D721Med (cell line): ENCODE measurements at regions not wholly inside any gene's neighbourhood (a gene's known extent, or its start where the extent isn't known, plus 50 kb on each side); places are given as distances from the start of the nearest gene placed in this dataset.
"Not testable (repeated sequence)": the region's sequence is repeated elsewhere in the genome, so short reads cannot be mapped to it uniquely, and the experiment has no call there.

Experiments
- DNase-seq: peaks from one replicate; pipeline ENCODE4 v3.0.0; 2011; ENCODE audit warnings: low spot score; ENCODE audit not compliant: insufficient read length
- FAIRE-seq: peaks from 2 replicates; lab custom pipeline; 2011; peaks lifted over from hg19 to GRCh38; lab: Jason Lieb, UNC
- TF ChIP-seq, protein P1 (sequence below): IDR thresholded peaks from 2 replicates; pipeline ENCODE4 v1.5.1; 2012; ENCODE audit warnings: mild to moderate bottlenecking, control low read depth; ENCODE audit not compliant: insufficient read depth; ENCODE audit errors: missing control alignments

DNA sequence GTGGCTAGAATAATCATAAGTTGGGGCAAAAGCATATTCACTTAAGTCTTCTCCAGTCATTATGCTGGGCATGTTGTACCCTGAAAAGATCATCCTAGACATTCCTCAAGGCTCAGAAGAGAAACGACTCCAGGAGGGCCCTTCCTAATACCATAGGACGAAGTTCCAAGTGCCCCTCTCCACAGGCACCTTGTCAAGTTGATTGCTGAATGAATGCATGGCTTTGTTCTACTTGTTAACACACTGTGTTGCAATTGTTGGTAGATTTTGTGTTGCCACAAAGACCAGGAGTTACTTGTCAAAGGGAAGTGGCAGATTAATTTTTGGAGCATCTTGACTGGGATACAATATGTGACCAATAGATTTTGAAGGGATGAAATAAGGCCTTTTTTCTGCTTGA lies 194.3 kb upstream of the SMLR1 start:
- FAIRE-seq (no peak), DNase-seq (no peak)
- TF ChIP-seq, protein P1, sequence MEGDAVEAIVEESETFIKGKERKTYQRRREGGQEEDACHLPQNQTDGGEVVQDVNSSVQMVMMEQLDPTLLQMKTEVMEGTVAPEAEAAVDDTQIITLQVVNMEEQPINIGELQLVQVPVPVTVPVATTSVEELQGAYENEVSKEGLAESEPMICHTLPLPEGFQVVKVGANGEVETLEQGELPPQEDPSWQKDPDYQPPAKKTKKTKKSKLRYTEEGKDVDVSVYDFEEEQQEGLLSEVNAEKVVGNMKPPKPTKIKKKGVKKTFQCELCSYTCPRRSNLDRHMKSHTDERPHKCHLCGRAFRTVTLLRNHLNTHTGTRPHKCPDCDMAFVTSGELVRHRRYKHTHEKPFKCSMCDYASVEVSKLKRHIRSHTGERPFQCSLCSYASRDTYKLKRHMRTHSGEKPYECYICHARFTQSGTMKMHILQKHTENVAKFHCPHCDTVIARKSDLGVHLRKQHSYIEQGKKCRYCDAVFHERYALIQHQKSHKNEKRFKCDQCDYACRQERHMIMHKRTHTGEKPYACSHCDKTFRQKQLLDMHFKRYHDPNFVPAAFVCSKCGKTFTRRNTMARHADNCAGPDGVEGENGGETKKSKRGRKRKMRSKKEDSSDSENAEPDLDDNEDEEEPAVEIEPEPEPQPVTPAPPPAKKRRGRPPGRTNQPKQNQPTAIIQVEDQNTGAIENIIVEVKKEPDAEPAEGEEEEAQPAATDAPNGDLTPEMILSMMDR, result no peak

DNA sequence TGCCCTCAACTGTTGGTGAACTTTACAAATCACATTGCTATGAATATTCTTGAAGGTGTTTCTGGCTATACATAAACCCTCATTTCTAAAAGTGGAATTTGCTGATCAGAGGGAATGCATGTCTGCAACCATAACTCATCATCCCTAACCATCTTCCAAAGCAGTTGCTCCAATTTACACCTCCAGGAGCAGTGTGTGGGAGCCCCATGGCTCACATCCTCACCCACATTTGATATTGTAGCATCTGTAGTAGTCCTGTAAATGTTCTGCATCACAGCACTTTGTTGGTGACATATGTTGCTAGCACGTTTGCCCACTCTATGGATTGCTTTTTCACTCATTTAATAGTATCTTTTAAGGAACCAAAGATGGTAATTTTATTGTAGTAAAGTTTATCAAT lies 183.8 kb upstream of the SMLR1 start:
- no peak for FAIRE-seq
- TF ChIP-seq, protein P1, result no peak
- no peak for DNase-seq

DNA sequence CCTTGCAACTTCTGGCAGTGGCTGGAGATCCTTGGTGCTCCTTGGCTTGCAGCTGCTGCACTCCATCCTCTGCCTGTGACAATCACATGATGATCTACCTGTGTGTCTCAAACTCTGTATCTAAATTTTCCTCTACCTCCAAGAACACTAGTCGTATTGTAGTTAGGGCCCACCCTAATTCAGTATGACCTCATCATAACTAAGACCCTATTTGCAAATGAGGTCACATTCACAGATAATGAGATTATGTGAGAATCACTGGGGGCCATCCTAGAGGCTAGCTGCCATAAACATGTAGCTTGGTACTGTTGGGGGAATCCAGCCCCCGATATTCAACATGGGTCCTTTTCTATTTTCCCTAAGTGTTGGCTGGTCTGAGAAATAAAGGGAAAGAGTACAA lies 183.0 kb upstream of the SMLR1 start:
- TF ChIP-seq, protein P1, result no peak
- FAIRE-seq (no peak), DNase-seq (no peak)

DNA sequence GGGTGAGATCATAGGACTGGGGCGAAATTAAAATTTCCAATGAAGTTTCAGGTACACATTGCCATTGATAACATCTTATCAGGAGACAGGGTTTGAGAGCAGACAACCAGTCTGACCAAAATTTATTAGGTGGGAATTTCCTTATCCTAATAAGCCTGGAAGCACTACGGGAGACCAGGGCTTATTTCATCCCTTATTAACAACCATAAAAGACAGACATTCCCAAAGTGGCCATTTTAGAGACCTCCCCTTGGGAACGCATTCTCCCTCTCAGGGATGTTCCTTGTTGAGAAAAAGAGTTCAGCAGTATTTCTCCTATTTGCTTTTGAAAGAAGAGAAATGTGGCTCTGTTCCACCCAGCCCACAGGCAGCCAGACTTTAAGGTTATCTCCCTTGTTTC lies 182.4 kb upstream of the SMLR1 start:
- DNase-seq, FAIRE-seq: not testable (repeated sequence)

DNA sequence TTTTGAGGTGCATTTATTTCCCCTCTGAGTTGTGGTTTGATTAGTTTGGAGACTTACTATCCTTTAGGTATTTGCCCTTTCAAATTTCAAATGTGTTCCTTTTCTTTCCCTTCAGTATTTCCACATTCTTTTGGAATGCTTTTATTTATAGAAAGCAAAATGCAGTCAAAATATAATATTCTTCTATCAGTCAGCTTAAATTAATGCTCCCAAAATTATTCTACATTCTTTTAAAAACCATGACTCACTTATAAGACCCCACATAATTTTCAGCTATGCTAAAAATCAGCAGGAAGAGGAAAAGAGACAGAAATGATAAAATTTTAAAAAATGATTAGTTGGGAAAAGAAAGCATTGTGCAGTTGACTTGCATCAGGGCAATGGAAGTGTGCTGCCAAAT lies 180.0 kb upstream of the SMLR1 start:
- DNase-seq (no peak), FAIRE-seq (no peak)
- TF ChIP-seq, protein P1, result no peak

DNA sequence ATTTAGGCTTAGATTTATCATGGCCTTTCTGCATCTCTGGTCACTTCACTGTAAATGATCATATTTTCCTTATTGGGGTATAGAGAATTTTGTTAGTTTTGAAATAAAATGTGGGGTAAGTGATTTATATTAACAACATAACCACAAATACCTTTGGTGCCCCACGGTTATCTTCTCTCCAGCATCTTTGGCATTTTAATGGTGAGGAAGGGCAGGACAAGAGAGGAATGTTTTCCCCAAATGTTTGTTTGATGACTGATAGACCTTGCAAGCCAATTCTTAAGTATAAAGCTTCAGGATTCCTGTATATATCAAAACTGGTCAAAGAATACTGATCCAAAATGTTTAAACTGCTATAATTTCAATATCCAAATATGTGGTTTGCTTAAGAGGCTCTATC lies 171.6 kb upstream of the SMLR1 start:
- DNase-seq, result no peak
- TF ChIP-seq, protein P1, result no peak
- no peak for FAIRE-seq

DNA sequence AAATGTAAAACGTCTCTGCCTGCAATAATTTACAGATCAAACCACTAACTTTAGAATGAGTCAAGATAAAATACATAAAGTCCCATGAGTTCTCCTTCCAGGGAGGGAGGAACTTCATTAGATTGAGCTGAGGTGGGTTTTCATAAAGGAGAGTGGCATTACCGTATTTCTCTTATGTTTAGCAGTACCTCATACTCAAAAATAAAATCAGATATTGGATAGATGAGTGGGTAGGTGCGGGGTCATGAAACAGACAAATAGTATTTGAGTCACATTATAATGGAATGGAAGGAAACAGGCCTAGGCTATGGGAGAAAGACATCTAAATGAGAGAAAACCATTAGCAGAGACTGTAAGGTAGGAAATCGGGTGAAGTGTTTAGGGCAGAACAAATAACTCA lies 166.1 kb upstream of the SMLR1 start:
- no peak for DNase-seq
- TF ChIP-seq, protein P1, result no peak
- FAIRE-seq, result no peak

DNA sequence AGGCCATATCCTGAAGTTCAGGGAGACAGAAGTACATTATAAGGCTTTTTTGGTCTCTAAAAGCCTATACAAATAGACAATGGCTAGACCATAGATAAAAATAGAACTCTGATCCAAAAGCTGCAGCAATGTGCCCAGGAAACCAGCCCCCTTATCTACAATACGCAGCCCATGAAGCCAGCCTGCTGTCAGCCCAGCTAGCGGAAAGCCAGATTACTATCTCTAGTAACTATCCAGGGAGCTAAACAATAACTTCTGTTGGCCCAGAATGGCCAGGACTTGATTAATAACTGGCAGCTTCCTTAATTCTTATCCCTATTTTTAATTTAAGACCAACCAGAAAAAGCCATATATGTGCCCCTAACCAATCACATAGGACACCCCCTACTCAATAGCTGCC lies 160.4 kb upstream of the SMLR1 start:
- FAIRE-seq, result no peak
- TF ChIP-seq, protein P1, result no peak
- no peak for DNase-seq
